Lung (tissue), 11 donors: ENCODE measurements at regions not wholly inside any gene's neighbourhood (a gene's known extent, or its start where the extent isn't known, plus 50 kb on each side); places are given as distances from the start of the nearest gene placed in this dataset.

Source experiments
- ATAC-seq: fragments of 200-7000 bp; cut with Tn5 transposase; one replicate; pipeline ENCODE4 v1.9.1; 2020; ENCODE audit warnings: moderate number of reproducible peaks; ENCODE audit not compliant: insufficient read depth, low FRiP score
- DNase-seq, 3 donors: peaks; one replicate each; pipeline ENCODE4 v3.0.0-alpha.2; 2013 to 2017
- H3K27ac ChIP-seq, 2 donors: one replicate each; pipeline ENCODE4 v1.5.1; 2013; ENCODE audit warnings: mild to moderate bottlenecking in 2 of 2, moderate library complexity in 2 of 2, control low read depth in 1 of 2, inconsistent platforms in 1 of 2, low read depth in 1 of 2, low read length in 1 of 2
- H3K27me3 ChIP-seq, 3 donors: one replicate each; pipeline ENCODE4 v1.5.1; 2013; ENCODE audit warnings: low read length in 2 of 3; ENCODE audit not compliant: control insufficient read depth in 3 of 3, insufficient read depth in 3 of 3
- H3K36me3 ChIP-seq, 4 donors: one replicate each; pipeline ENCODE4 v1.5.1; 2013; ENCODE audit warnings: low read length in 4 of 4, mild to moderate bottlenecking in 1 of 4, moderate library complexity in 1 of 4; ENCODE audit not compliant: control insufficient read depth in 4 of 4, insufficient read depth in 4 of 4
- H3K4me1 ChIP-seq, 5 donors: one replicate each; pipeline ENCODE4 v1.5.1; 2013; ENCODE audit warnings: low read length in 5 of 5, mild to moderate bottlenecking in 2 of 5, moderate library complexity in 1 of 5; ENCODE audit not compliant: control insufficient read depth in 5 of 5, insufficient read depth in 5 of 5
- H3K4me3 ChIP-seq: one replicate; pipeline ENCODE4 v1.5.1; 2013; ENCODE audit warnings: mild to moderate bottlenecking, control low read depth, moderate library complexity
- H3K9ac ChIP-seq, 2 donors: one replicate each; pipeline ENCODE4 v1.5.1; 2013; ENCODE audit warnings: low read length in 2 of 2, control low read depth in 1 of 2; ENCODE audit not compliant: insufficient read depth in 1 of 2
- H3K9me3 ChIP-seq, 4 donors: one replicate each; pipeline ENCODE4 v1.5.1; 2013; ENCODE audit warnings: low read length in 3 of 4, mild to moderate bottlenecking in 1 of 4, moderate library complexity in 1 of 4; ENCODE audit not compliant: control insufficient read depth in 4 of 4, insufficient read depth in 3 of 4
- CTCF ChIP-seq: IDR thresholded peaks from 2 replicates; pipeline ENCODE4 v1.5.1; 2012; ENCODE audit warnings: mild to moderate bottlenecking; ENCODE audit errors: control extremely low read depth, extremely low read depth
- WGBS, 2 donors: extraction: QIAGEN DNeasy Blood & Tissue Kit; methylation state at CpG; one replicate each; pipeline ENCODE4 v1.1.7; 2013; 5-methylcytosine and 5-hydroxymethylcytosine counted together
- donor health status: control.
- donor health status: control.
- donor health status: Bipolar disorder and iron deficiency.
- donor health status: healthy.
- donor health status: DM: yes; HTN: yes; CAD: no.

DNA sequence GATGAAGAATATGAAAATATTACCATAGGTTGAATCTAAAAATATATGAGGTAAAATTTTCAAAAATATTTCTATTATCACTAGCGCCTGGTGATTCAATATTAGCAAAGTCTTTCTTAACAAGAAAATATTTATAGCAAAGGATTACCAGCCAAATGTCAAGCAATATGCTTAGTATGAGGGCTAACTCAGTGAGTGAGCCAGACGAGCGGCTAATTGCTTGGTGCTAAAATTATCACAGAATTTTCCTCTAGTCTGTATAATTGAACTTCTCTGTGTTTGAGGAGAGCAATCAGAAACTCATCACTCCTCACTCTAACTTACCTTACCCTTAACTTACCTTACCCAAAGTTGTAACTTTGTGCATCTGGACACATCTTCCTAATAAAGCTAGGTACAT is 304.9 kb upstream of the PRR16 start:
- no peak overlapping the region for H3K4me3 ChIP-seq
- no peaks in the 10 kb centered on the region for H3K36me3 ChIP-seq
- 88 to 95% methylated on average over 3 of the region's 3 CpGs for WGBS, 2 donors
- no peak for TF ChIP-seq CTCF
- no peaks in the 10 kb centered on the region for H3K4me1 ChIP-seq
- H3K9me3 ChIP-seq = no peaks in the 10 kb centered on the region
- H3K27me3 ChIP-seq = no peaks in the 10 kb centered on the region
- no peak for ATAC-seq
- DNase-seq = no peak
- no peak overlapping the region for H3K9ac ChIP-seq
- H3K27ac ChIP-seq = no peak overlapping the region

DNA sequence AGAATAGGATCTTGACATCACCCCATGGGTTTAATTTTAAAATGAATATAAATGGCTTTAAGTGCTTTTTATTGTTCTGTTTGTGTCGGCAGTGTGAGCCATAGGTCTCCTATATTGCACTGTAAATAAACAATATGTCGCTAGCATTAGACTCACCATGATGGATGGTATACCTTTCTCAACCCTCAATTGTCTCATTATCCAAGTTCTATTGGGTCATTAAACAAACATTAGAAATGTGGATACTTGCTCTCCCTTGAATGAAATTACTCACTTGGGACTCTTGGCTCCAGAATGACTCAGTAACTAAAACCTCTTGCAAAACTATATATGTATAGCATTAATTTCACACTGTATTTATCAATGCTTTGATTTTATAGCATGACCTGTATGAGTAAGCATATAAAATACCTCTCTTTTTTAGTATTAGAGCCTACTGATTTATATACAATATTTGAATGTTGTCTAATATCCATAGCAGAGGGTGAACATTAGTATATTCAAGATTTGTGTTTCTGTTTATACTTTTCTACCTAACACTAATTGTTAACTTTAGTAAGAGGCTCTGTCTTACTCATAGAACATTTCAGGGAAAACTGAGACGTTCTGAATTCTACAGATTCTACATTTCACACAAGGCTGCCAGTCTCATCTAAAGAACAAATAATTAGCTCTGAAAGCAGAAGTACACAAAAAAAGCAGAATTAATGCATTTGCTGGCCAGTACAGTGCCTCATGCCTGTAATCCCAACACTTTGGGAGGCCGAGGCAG is 303.8 kb upstream of the PRR16 start:
- Histone ChIP-seq H3K9ac (no peak overlapping the region), H3K4me1 (no peaks in the 10 kb centered on the region), H3K9me3 (no peaks in the 10 kb centered on the region), H3K4me3 (no peak overlapping the region), H3K27ac (no peak overlapping the region), H3K36me3 (no peaks in the 10 kb centered on the region), H3K27me3 (no peaks in the 10 kb centered on the region)
- no peak for DNase-seq
- no peak for TF ChIP-seq CTCF
- no peak for ATAC-seq
- WGBS, 2 donors = 69 to 78% methylated on average over 4 of the region's 4 CpGs

DNA sequence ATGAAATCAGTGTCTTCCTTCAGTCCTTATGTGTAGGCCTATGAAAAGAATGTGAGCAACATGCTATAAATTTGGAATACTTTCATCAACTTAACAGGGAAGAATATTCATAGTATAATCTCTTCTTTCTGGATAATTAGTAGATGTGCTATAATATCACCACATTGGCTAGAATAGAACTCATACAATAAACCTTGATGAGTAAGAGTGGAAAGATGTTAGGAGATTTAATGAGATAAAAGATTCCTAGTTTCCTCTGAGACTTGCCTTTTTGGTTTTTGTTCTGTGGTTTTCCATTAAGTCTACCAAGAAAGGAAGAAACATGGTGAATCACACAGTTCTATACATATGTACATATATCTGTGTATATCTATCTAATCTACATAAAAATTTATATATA is 301.8 kb upstream of the PRR16 start:
- H3K27me3 ChIP-seq = no peaks in the 10 kb centered on the region
- no peak for ATAC-seq
- H3K9ac ChIP-seq = no peak overlapping the region
- H3K9me3 ChIP-seq = no peaks in the 10 kb centered on the region
- no peak for DNase-seq
- H3K4me3 ChIP-seq = no peak overlapping the region
- H3K27ac ChIP-seq = no peak overlapping the region
- no peaks in the 10 kb centered on the region for H3K4me1 ChIP-seq
- H3K36me3 ChIP-seq = no peaks in the 10 kb centered on the region
- no peak for TF ChIP-seq CTCF

GRCh38 chr5:120164037-120164436 is 300.1 kb upstream of the PRR16 start:
- no peak for ATAC-seq
- 78 to 87% methylated on average over 3 of the region's 3 CpGs for WGBS, 2 donors
- H3K27me3 ChIP-seq = no peaks in the 10 kb centered on the region

More at GRCh38 chr5:120164037-120164436, 300.1 kb upstream of the PRR16 start:
- Histone ChIP-seq H3K9me3 (no peaks in the 10 kb centered on the region), H3K9ac (no peak overlapping the region), H3K4me3 (no peak overlapping the region), H3K36me3 (no peaks in the 10 kb centered on the region), H3K27ac (no peak overlapping the region), H3K4me1 (no peaks in the 10 kb centered on the region)
- DNase-seq = no peak
- no peak for TF ChIP-seq CTCF
